OCI-LY1 (cell line): ENCODE measurements at regions not wholly inside any gene's neighbourhood (a gene's known extent, or its start where the extent isn't known, plus 50 kb on each side); places are given as distances from the start of the nearest gene placed in this dataset.

Experiments used
- H2AFZ ChIP-seq: fragments of 200-600 bp; sonication (generic), shearing (Covaris generic); 2 replicates; pipeline ENCODE4 v1.6.0; 2014; ENCODE audit warnings: antibody characterized with exemption, mild to moderate bottlenecking, low read length
- H3F3A ChIP-seq: fragments of 200-600 bp; sonication (generic), shearing (Covaris generic); 2 replicates; pipeline ENCODE4 v1.6.0; 2014; ENCODE audit warnings: mild to moderate bottlenecking, antibody characterized with exemption, low read length, moderate library complexity; ENCODE audit not compliant: insufficient read depth
- H3K27ac ChIP-seq: fragments of 200-600 bp; sonication (generic); 2 replicates; pipeline ENCODE4 v1.5.1; 2014; ENCODE audit warnings: low read length, mixed run types, mild to moderate bottlenecking, low read depth; ENCODE audit not compliant: poor library complexity, severe bottlenecking
- H3K27me3 ChIP-seq: fragments of 200-600 bp; sonication (generic); 2 replicates; pipeline ENCODE4 v1.6.0; 2014; ENCODE audit warnings: antibody characterized with exemption, mild to moderate bottlenecking, low read length, moderate library complexity; ENCODE audit not compliant: insufficient read depth
- H3K36me3 ChIP-seq: fragments of 200-600 bp; sonication (generic); 2 replicates; pipeline ENCODE4 v1.6.1; 2014; ENCODE audit warnings: mild to moderate bottlenecking, antibody characterized with exemption, low read length, moderate library complexity, mixed read lengths; ENCODE audit not compliant: insufficient read depth
- H3K4me1 ChIP-seq: fragments of 200-600 bp; sonication (generic); 2 replicates; pipeline ENCODE4 v1.5.1; 2014; ENCODE audit warnings: mild to moderate bottlenecking, low read length, moderate library complexity; ENCODE audit not compliant: insufficient read depth, severe bottlenecking
- H3K4me2 ChIP-seq: fragments of 200-600 bp; sonication (generic), shearing (Covaris generic); 2 replicates; pipeline ENCODE4 v1.6.1; 2014; ENCODE audit warnings: low read length
- H3K4me3 ChIP-seq: fragments of 200-600 bp; sonication (generic); 2 replicates; pipeline ENCODE4 v1.5.1; 2014; ENCODE audit warnings: low read length, low read depth, mild to moderate bottlenecking, mixed read lengths; ENCODE audit not compliant: poor library complexity, severe bottlenecking
- H3K79me2 ChIP-seq: fragments of 200-600 bp; shearing (Covaris generic); 2 replicates; pipeline ENCODE4 v1.6.1; 2016; ENCODE audit warnings: mixed run types, low read length, mixed read lengths; ENCODE audit not compliant: insufficient read depth
- H3K9ac ChIP-seq: fragments of 200-600 bp; sonication (generic), shearing (Covaris generic); 2 replicates; pipeline ENCODE4 v1.6.1; 2014; ENCODE audit warnings: mild to moderate bottlenecking, low read length, mixed read lengths
- H3K9me2 ChIP-seq: fragments of 200-600 bp; sonication (generic), shearing (Covaris generic); 2 replicates; pipeline ENCODE4 v1.6.1; 2014; ENCODE audit warnings: low read depth, mild to moderate bottlenecking, low read length, mixed read lengths
- H3K9me3 ChIP-seq: fragments of 200-600 bp; shearing (Covaris generic); 2 replicates; pipeline ENCODE4 v1.6.1; 2014; ENCODE audit warnings: low read length, mixed read lengths
- H4K20me1 ChIP-seq: fragments of 200-600 bp; sonication (generic), shearing (Covaris generic); 2 replicates; pipeline ENCODE4 v1.6.0; 2016; ENCODE audit warnings: mild to moderate bottlenecking, low read length; ENCODE audit not compliant: insufficient read depth
- EZH2 ChIP-seq: fragments of 200-600 bp; sonication (generic), shearing (Covaris generic); IDR thresholded peaks from 2 replicates; pipeline ENCODE4 v1.8.0; 2017; ENCODE audit warnings: borderline replicate concordance, mixed run types, mild to moderate bottlenecking, antibody characterized with exemption, low read length, moderate library complexity, mixed read lengths
- TF ChIP-seq, protein P1 (sequence below): fragments of 200-600 bp; sonication (generic), shearing (Covaris generic); IDR thresholded peaks from 2 replicates; pipeline ENCODE4 v1.5.1; 2017; ENCODE audit warnings: mild to moderate bottlenecking, antibody characterized with exemption, low read length, moderate library complexity, mixed read lengths

DNA sequence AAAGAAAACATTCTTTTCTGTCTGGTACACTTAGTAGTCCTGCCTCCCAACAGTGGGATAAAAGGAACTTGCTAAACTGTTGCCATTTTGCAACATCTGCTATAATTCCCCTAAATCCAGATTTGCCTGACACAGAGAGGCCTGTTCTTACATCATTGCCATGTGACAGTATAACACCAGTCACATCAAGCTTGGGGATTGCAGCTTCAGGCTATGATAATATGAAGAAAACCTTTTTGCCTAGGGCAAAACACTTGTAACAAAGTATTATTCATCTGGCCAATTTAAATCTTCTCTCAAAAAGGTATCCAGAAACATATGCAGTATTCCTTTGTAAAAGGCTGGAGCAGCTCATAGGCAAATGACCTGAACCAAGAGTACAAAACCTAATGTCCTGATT, 80.9 kb upstream of the OTX2 start:
- no peak overlapping the region for H3K4me3 ChIP-seq
- H3K36me3 ChIP-seq, result no peaks in the 10 kb centered on the region
- no peak overlapping the region for H3K4me2 ChIP-seq
- no peaks in the 10 kb centered on the region for H3F3A ChIP-seq
- no peaks in the 10 kb centered on the region for H3K27me3 ChIP-seq
- no peak overlapping the region for H2AFZ ChIP-seq
- H3K9me3 ChIP-seq, result no peaks in the 10 kb centered on the region
- no peaks in the 10 kb centered on the region for H3K79me2 ChIP-seq
- H3K9ac ChIP-seq, result no peak overlapping the region
- no peak overlapping the region for H3K27ac ChIP-seq
- no peaks in the 10 kb centered on the region for H4K20me1 ChIP-seq
- H3K9me2 ChIP-seq, result no peaks in the 10 kb centered on the region
- no peaks in the 10 kb centered on the region for H3K4me1 ChIP-seq
- TF ChIP-seq, protein P1, sequence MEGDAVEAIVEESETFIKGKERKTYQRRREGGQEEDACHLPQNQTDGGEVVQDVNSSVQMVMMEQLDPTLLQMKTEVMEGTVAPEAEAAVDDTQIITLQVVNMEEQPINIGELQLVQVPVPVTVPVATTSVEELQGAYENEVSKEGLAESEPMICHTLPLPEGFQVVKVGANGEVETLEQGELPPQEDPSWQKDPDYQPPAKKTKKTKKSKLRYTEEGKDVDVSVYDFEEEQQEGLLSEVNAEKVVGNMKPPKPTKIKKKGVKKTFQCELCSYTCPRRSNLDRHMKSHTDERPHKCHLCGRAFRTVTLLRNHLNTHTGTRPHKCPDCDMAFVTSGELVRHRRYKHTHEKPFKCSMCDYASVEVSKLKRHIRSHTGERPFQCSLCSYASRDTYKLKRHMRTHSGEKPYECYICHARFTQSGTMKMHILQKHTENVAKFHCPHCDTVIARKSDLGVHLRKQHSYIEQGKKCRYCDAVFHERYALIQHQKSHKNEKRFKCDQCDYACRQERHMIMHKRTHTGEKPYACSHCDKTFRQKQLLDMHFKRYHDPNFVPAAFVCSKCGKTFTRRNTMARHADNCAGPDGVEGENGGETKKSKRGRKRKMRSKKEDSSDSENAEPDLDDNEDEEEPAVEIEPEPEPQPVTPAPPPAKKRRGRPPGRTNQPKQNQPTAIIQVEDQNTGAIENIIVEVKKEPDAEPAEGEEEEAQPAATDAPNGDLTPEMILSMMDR, result no peak
- no peak for TF ChIP-seq EZH2

DNA sequence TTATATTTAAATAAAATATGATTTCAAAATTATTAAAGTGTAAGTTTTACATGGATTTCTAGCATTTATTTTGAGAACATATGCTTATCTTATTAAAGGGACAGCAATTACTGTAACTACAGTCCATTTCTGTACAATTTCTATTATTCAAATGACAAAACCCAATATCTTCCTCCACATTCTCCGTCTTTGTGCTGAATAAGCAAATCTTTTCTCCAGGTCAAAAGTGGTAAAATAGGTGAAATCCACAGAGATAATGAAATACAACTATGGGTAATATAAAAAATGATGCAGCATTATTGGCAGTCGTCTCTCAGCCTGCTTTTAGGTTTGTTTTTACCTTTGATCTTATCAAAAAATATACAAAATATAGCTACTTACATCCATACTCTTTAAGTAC, 79.4 kb upstream of the OTX2 start:
- H3K27me3 ChIP-seq, result no peaks in the 10 kb centered on the region
- no peak overlapping the region for H3K27ac ChIP-seq
- no peaks in the 10 kb centered on the region for H3K9me3 ChIP-seq
- H2AFZ ChIP-seq, result no peak overlapping the region
- H3K4me1 ChIP-seq, result no peaks in the 10 kb centered on the region
- H3K9me2 ChIP-seq, result no peaks in the 10 kb centered on the region
- no peak overlapping the region for H3K4me3 ChIP-seq
- no peaks in the 10 kb centered on the region for H3F3A ChIP-seq
- no peak overlapping the region for H3K9ac ChIP-seq
- no peak overlapping the region for H3K4me2 ChIP-seq
- no peaks in the 10 kb centered on the region for H3K79me2 ChIP-seq
- H4K20me1 ChIP-seq, result no peaks in the 10 kb centered on the region
- no peak for TF ChIP-seq EZH2
- TF ChIP-seq, protein P1, result no peak
- no peaks in the 10 kb centered on the region for H3K36me3 ChIP-seq

DNA sequence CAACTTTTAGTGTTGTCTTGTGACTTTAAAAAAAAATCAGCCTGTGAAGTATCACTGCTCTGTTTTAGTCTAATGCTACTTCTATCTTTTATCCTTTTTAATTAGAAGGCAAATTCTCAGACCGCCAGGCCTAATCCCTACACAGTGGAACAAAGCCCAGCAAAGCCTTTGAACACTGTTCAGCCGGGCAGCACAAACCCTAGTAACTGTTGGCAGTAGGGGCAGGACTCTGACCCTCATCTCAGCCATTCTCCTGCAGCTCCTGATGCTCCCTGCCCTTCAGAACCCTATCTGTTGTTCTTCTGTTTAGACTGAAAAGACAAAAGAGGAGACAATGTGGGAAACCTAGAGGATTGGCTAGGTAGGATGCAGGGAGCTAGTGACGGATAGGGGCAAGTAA, 78.0 kb upstream of the OTX2 start:
- TF ChIP-seq EZH2, result no peak
- TF ChIP-seq, protein P1, result no peak
- H3K36me3 ChIP-seq, result no peaks in the 10 kb centered on the region
- no peaks in the 10 kb centered on the region for H3K9me2 ChIP-seq
- H3K9me3 ChIP-seq, result no peaks in the 10 kb centered on the region
- H3F3A ChIP-seq, result no peaks in the 10 kb centered on the region
- H3K9ac ChIP-seq, result no peak overlapping the region
- H3K27me3 ChIP-seq, result no peaks in the 10 kb centered on the region
- no peak overlapping the region for H3K27ac ChIP-seq
- H2AFZ ChIP-seq, result no peak overlapping the region
- no peak overlapping the region for H3K4me2 ChIP-seq
- H3K4me3 ChIP-seq, result no peak overlapping the region
- no peaks in the 10 kb centered on the region for H3K4me1 ChIP-seq
- no peaks in the 10 kb centered on the region for H3K79me2 ChIP-seq
- no peaks in the 10 kb centered on the region for H4K20me1 ChIP-seq
